GM12878 (cell line): ENCODE measurements at regions not wholly inside any gene's neighbourhood (a gene's known extent, or its start where the extent isn't known, plus 50 kb on each side); places are given as distances from the start of the nearest gene placed in this dataset.

Experiments used
- ATAC-seq: fragments of 200-7000 bp; cut with Tn5 transposase; 3 replicates; pipeline ENCODE4 v1.9.1; 2020; ENCODE audit warnings: mild to moderate bottlenecking, moderate library complexity
- BruUV-seq: library from RNA; stranded (reverse); fragments of 400-500 nt; replicated peaks from 2 replicates; lab custom pipeline; 2021; lab: Mats Ljungman, UMichigan
- CTCF ChIA-PET: fragments of 300-600 bp; sonication (Branson Sonifier 250); formaldehyde crosslinking; extraction: SDS; loops from one replicate; lab custom pipeline; 2021; ENCODE audit warnings: inconsistent platforms; lab: Yijun Ruan, JAX
- POLR2A ChIA-PET: fragments of 350-600 bp; formaldehyde crosslinking; extraction: SDS; loops from one replicate; lab custom pipeline; 2021; ENCODE audit warnings: inconsistent platforms; lab: Charles Lee
- RAD21 ChIA-PET: fragments of 300-600 bp; sonication (Branson Sonifier 250); formaldehyde crosslinking; loops from one replicate; lab custom pipeline; 2023; ENCODE audit warnings: antibody characterized with exemption; ENCODE audit not compliant: unreplicated experiment; lab: Charles Lee
- SMC1A ChIA-PET: fragments of 300-600 bp; sonication (Branson Sonifier 250); formaldehyde crosslinking; loops from one replicate; lab custom pipeline; 2023; ENCODE audit not compliant: unreplicated experiment, uncharacterized antibody; lab: Charles Lee
- DNase-seq: peaks from one replicate; pipeline ENCODE4 v3.0.0-alpha.2; 2011; ENCODE audit warnings: low read depth, low spot score
- FAIRE-seq: peaks from 3 replicates; lab custom pipeline; 2011; peaks lifted over from hg19 to GRCh38; lab: Jason Lieb, UNC
- H2AFZ ChIP-seq: 2 replicates; pipeline ENCODE4 v1.6.0; 2011; ENCODE audit warnings: low read depth, low read length, control low read depth; ENCODE audit not compliant: control insufficient read depth
- H3K27ac ChIP-seq: 2 replicates; pipeline ENCODE4 v1.5.1; 2011; ENCODE audit warnings: control low read depth; ENCODE audit not compliant: control insufficient read depth, insufficient read depth
- H3K27me3 ChIP-seq, 2 experiments: replicated peaks in 1 of 2; 2 replicates each; pipeline versions ENCODE4 v1.6.0 to v1.6.1; 2011; ENCODE audit warnings: low read length in 1 of 2; ENCODE audit not compliant: control insufficient read depth in 2 of 2, insufficient read depth in 2 of 2
- H3K36me3 ChIP-seq, 2 experiments: 2 replicates each; pipeline ENCODE4 v1.5.1; 2011; ENCODE audit warnings: low read length in 1 of 2; ENCODE audit not compliant: control insufficient read depth in 2 of 2, insufficient read depth in 2 of 2
- H3K4me1 ChIP-seq: 2 replicates; pipeline ENCODE4 v1.6.1; 2011; ENCODE audit warnings: mild to moderate bottlenecking, low read length, moderate library complexity, mixed read lengths; ENCODE audit not compliant: control insufficient read depth, insufficient read depth
- H3K4me2 ChIP-seq: 2 replicates; pipeline ENCODE4 v1.6.0; 2011; ENCODE audit warnings: control low read depth; ENCODE audit not compliant: control insufficient read depth, insufficient read depth
- H3K4me3 ChIP-seq: fragments of 200-600 bp; sonication (generic); 2 replicates; pipeline ENCODE4 v1.5.1; 2016
- H3K79me2 ChIP-seq: 2 replicates; pipeline ENCODE4 v1.6.0; 2011; ENCODE audit warnings: low read length; ENCODE audit not compliant: control insufficient read depth, insufficient read depth
- H3K9ac ChIP-seq: 2 replicates; pipeline ENCODE4 v1.8.0; 2011; ENCODE audit warnings: low read length, control low read depth, mixed read lengths; ENCODE audit not compliant: control insufficient read depth, insufficient read depth
- H3K9me3 ChIP-seq: replicated peaks from 3 replicates; pipeline ENCODE4 v1.5.1; 2011; ENCODE audit warnings: mild to moderate bottlenecking, low read length; ENCODE audit not compliant: control insufficient read depth, insufficient read depth
- H4K20me1 ChIP-seq: 2 replicates; pipeline ENCODE4 v1.6.0; 2011; ENCODE audit not compliant: control insufficient read depth, insufficient read depth
- BRCA1 ChIP-seq: IDR thresholded peaks from 2 replicates; pipeline ENCODE4 v1.6.1; 2011; ENCODE audit warnings: low read depth, low read length, improper control_type of control experiment
- EZH2 ChIP-seq: IDR thresholded peaks from 2 replicates; pipeline ENCODE4 v1.6.1; 2012; ENCODE audit warnings: low read depth, mild to moderate bottlenecking, control low read depth, inconsistent platforms, low read length, borderline replicate concordance; ENCODE audit not compliant: control insufficient read depth
- FOS ChIP-seq: IDR thresholded peaks from 3 replicates; pipeline ENCODE4 v1.6.1; 2011; ENCODE audit warnings: borderline replicate concordance; ENCODE audit not compliant: insufficient read length; ENCODE audit errors: extremely low read depth
- IKZF1 ChIP-seq: fragments of 450-650 bp; conservative IDR thresholded peaks from 2 replicates; pipeline ENCODE4 v1.6.1; 2017; ENCODE audit warnings: antibody characterized with exemption, mild to moderate bottlenecking
- RAD21 ChIP-seq: IDR thresholded peaks from 2 replicates; pipeline ENCODE4 v1.6.1; 2011; ENCODE audit warnings: mild to moderate bottlenecking, low read depth, low read length, moderate library complexity; ENCODE audit not compliant: insufficient read depth
- SMC3 ChIP-seq: IDR thresholded peaks from 2 replicates; pipeline ENCODE4 v1.6.1; 2011; ENCODE audit warnings: low read length, improper control_type of control experiment, borderline replicate concordance
- STAT1 ChIP-seq: fragments of 450-650 bp; conservative IDR thresholded peaks from 2 replicates; pipeline ENCODE4 v1.6.1; 2014; ENCODE audit warnings: antibody characterized with exemption, mild to moderate bottlenecking
- YY1 ChIP-seq: IDR thresholded peaks from 2 replicates; pipeline ENCODE4 v1.6.1; 2011; ENCODE audit warnings: low read depth, mild to moderate bottlenecking, low read length
- ZNF384 ChIP-seq: IDR thresholded peaks from 2 replicates; pipeline ENCODE4 v1.6.1; 2012; ENCODE audit warnings: low read depth, mild to moderate bottlenecking, low read length, improper control_type of control experiment, borderline replicate concordance
- WGBS: methylation state at CpG from one replicate; pipeline ENCODE4 v1.1.6; 2016; ENCODE audit warnings: low lambda C conversion rate; ENCODE audit not compliant: insufficient replicate concordance, insufficient coverage; ENCODE audit errors: missing lambda C conversion rate; 5-methylcytosine and 5-hydroxymethylcytosine counted together
- in situ Hi-C: fragments of 300-500 bp; cut with MboI; formaldehyde crosslinking; loops from 9 replicates; pipeline ENCODE4 v1.14.3; 2018; ENCODE audit warnings: mixed read lengths
- intact Hi-C: fragments of 100-400 bp; cut with micrococcal nuclease; formaldehyde crosslinking; loops from one replicate; pipeline ENCODE4 v1.14.2; 2022; ENCODE audit not compliant: unreplicated experiment
- TF ChIP-seq, protein P1 (sequence below): fragments of 450-650 bp; IDR thresholded peaks from 2 replicates; pipeline ENCODE4 v1.6.1; 2016; ENCODE audit warnings: mild to moderate bottlenecking
- TF ChIP-seq, protein P2 (sequence below), 3 experiments: IDR thresholded peaks in 2 of 3; conservative IDR thresholded peaks in 1 of 3; 2 replicates each; pipeline ENCODE4 v1.5.1; 2011; ENCODE audit warnings: low read depth in 3 of 3, low read length in 3 of 3, mild to moderate bottlenecking in 3 of 3, control low read depth in 2 of 3, moderate library complexity in 2 of 3, inconsistent platforms in 1 of 3, mixed read lengths in 1 of 3; ENCODE audit not compliant: control insufficient read depth in 2 of 3, insufficient read depth in 1 of 3; ENCODE audit errors: extremely low read depth in 1 of 3

DNA sequence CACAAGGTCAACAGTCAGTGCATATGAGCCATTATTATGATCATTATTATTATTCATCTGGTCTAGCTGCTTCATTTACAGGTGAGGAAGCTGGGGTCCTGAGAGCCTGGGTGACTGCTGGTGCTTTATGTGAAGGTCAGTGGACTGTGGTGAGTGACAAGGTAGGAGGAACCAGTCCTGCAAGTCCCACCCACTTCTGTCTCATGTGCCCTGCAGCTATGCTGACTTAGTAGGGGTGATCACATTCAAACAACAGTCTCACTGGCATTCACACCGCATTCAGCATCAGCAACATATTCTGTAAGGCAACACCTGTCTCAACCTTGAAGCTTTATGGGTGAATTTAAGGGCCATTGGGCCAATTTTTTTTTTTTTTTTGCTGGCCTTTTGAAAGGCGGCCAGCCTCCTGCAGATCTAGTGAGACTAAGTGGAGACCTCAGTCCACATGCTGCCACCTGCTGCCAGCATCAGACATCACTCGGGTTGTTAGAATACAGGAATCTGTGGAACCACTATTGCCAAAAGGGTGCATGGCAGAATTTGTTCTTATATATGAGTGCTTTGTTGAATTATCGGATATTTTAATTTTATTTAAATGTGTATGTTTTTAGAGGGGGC lies 59.9 kb upstream of the CACNA1E start:
- H3K9ac ChIP-seq: no peak overlapping the region
- ATAC-seq (peak; percentile 73), DNase-seq (no peak), FAIRE-seq (peak; percentile 74)
- H3K36me3 ChIP-seq: no peaks in the 10 kb centered on the region
- SMC1A ChIA-PET: interaction anchor here (0.6 to 2.4 kb wide), 10 partner anchors 22 to 1054 kb away, joined by 3 to 10 read pairs (median 4); no protein-coding TSS in a partner anchor
- RAD21 ChIA-PET: interaction anchor here (0.6 to 2.6 kb wide), 10 partner anchors 14 to 908 kb away, joined by 3 to 21 read pairs (median 4); no protein-coding TSS in a partner anchor
- peaks cover 19% of the 10 kb centered on the region for H3K4me1 ChIP-seq
- H3K27ac ChIP-seq: no peak overlapping the region
- H3K4me2 ChIP-seq: no peak overlapping the region
- peaks cover 1% of the 10 kb centered on the region; the same call in 2 of the 3 replicates for H3K9me3 ChIP-seq
- H3K4me3 ChIP-seq: no peak overlapping the region
- CTCF ChIA-PET: interaction anchor here (0.7 to 3.0 kb wide), 11 partner anchors 21 to 519 kb away, joined by 3 to 32 read pairs (median 3); no protein-coding TSS in a partner anchor
- H4K20me1 ChIP-seq: no peaks in the 10 kb centered on the region
- POLR2A ChIA-PET: interaction anchor here (0.6 kb wide), 1 partner anchor 535 kb away, joined by 3 read pairs; no protein-coding TSS in a partner anchor
- TF ChIP-seq SMC3: peak; percentile 62
- peak; percentile 45; the same call in 1 of the 2 replicates for TF ChIP-seq YY1
- TF ChIP-seq BRCA1: no peak
- TF ChIP-seq ZNF384: peak; percentile 27; the same call in 1 of the 2 replicates
- TF ChIP-seq, protein P1, sequence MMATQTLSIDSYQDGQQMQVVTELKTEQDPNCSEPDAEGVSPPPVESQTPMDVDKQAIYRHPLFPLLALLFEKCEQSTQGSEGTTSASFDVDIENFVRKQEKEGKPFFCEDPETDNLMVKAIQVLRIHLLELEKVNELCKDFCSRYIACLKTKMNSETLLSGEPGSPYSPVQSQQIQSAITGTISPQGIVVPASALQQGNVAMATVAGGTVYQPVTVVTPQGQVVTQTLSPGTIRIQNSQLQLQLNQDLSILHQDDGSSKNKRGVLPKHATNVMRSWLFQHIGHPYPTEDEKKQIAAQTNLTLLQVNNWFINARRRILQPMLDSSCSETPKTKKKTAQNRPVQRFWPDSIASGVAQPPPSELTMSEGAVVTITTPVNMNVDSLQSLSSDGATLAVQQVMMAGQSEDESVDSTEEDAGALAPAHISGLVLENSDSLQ: peak; percentile 17; the same call in 1 of the 2 replicates
- no peak for TF ChIP-seq IKZF1
- TF ChIP-seq, protein P2, sequence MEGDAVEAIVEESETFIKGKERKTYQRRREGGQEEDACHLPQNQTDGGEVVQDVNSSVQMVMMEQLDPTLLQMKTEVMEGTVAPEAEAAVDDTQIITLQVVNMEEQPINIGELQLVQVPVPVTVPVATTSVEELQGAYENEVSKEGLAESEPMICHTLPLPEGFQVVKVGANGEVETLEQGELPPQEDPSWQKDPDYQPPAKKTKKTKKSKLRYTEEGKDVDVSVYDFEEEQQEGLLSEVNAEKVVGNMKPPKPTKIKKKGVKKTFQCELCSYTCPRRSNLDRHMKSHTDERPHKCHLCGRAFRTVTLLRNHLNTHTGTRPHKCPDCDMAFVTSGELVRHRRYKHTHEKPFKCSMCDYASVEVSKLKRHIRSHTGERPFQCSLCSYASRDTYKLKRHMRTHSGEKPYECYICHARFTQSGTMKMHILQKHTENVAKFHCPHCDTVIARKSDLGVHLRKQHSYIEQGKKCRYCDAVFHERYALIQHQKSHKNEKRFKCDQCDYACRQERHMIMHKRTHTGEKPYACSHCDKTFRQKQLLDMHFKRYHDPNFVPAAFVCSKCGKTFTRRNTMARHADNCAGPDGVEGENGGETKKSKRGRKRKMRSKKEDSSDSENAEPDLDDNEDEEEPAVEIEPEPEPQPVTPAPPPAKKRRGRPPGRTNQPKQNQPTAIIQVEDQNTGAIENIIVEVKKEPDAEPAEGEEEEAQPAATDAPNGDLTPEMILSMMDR (IDR thresholded peaks at IDR 0.05 in 2 of 3, conservative IDR thresholded peaks at IDR 0.05 in 1 of 3; ENCODE audit: control insufficient read depth in 2 of 3, extremely low read depth in 1 of 3, insufficient read depth in 1 of 3, low read depth in 3 of 3, low read length in 3 of 3): peak; percentile 37 to 52 (median 48); a peak in 5 of 6 replicates
- no peak for TF ChIP-seq FOS
- TF ChIP-seq EZH2: no peak
- TF ChIP-seq STAT1: no peak
- TF ChIP-seq RAD21: peak; percentile 65
- in situ Hi-C loops: loop anchor here (5.0 kb wide), 1 partner anchor 236 kb away; no protein-coding TSS in a partner anchor
- H3K79me2 ChIP-seq: no peaks in the 10 kb centered on the region
- intact Hi-C loops: loop anchor here (5.0 to 10.0 kb wide), 2 partner anchors 106 to 539 kb away; no protein-coding TSS in a partner anchor
- no peak overlapping the region for H2AFZ ChIP-seq
- H3K27me3 ChIP-seq: no peaks in the 10 kb centered on the region; a peak in 2 of 4 replicates
- 33% methylated on average over 4 of the region's 4 CpGs for WGBS
- BruUV-seq: no TSS peak
